HG03354 (cell line): ENCODE measurements at regions not wholly inside any gene's neighbourhood (a gene's known extent, or its start where the extent isn't known, plus 50 kb on each side); places are given as distances from the start of the nearest gene placed in this dataset.
"Not testable (repeated sequence)": the region's sequence is repeated elsewhere in the genome, so short reads cannot be mapped to it uniquely, and the experiment has no call there.

Experiments
- ATAC-seq: cut with Tn5 transposase; IDR thresholded peaks from one replicate; pipeline ENCODE4 v1.9.1; 2021; ENCODE audit warnings: mild to moderate bottlenecking; ENCODE audit not compliant: unreplicated experiment, poor library complexity, severe bottlenecking

DNA sequence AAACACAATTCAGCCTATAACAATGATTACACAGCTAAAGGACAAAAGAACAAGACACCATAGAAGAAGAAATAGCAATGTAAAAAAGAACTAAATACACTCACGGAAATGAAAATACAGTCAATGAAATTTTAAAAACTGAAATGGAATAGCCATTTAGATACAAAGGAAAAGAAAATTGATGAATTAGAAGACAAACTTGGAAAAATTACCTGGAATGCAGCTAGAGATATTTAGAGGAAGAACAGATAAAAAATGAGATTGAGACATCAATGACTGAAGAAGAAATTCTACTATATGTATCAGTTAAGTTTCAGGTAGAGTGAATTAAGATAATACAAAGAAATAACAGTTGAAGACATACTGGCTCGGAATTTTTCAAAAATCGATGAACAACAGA, 430.4 kb upstream of the NR5A2 start:
- ATAC-seq = no peak

- no peak for ATAC-seq
These were observed 419.1 kb upstream of the NR5A2 start for GRCh38 chr1:199608414-199608813.

DNA sequence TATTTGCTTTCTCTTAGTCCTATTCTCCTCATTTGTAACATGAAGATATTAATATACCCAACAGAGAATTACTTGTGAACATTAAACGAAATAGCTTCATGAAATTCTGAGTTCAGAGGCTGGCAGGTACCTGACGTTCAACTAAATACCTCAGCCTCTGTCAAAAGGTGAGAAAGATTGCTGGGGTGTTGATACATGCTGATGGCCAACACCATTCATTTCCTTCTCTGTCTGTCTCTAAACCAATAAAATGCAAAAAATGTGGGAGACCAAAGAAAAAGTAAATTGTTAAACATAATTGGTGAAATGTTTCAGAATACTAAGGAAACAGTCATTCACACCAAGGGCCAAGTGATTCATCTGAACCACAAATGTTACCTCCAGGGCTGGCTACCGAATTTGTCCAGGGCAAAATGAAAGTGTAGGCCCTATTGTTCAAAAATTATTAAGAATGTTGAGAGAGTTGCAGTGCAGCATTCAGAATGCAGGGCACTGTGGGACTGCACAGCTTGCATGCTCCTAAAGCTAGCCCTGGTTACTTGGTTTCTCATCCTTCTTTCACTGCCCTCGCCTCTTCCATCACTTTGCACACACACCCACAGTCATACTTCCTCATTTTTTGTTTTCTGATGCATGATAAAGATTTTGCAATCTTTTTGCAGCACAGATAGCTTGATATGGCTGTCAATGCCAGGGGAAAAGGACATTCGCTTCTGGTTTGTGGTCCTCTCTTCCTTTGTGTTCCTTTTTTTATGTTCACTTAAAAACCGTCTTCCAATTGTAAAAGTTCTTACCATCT, 414.3 kb upstream of the NR5A2 start:
- no peak for ATAC-seq

DNA sequence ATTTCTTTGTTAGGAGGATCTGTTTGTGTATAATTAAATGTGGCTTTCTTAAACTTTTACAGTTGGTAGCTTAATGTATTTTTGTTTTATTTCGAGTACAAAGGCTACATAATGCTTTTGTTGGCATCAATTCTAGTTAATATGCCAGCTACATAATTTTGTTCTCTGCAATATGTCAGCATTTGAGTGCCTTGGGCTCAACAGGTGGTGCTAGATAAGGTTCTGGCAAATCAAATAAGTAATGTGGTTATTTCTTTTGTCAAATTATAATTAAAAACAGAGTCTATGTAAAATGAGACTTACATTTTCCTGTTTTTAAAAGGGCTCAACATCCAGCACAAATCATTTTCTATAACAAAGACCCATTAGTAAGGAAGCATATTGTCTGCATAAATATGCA, 410.6 kb upstream of the NR5A2 start:
- no peak for ATAC-seq

GRCh38 chr1:199619223-199619622, 408.3 kb upstream of the NR5A2 start:
- ATAC-seq = no peak

GRCh38 chr1:199626228-199626627, 401.3 kb upstream of the NR5A2 start:
- ATAC-seq = not testable (repeated sequence)

- no peak for ATAC-seq
These were observed 397.9 kb upstream of the NR5A2 start for GRCh38 chr1:199629624-199630023.

GRCh38 chr1:199639453-199639852, 388.1 kb upstream of the NR5A2 start:
- ATAC-seq = no peak

GRCh38 chr1:199641531-199641930, 386.0 kb upstream of the NR5A2 start:
- no peak for ATAC-seq

DNA sequence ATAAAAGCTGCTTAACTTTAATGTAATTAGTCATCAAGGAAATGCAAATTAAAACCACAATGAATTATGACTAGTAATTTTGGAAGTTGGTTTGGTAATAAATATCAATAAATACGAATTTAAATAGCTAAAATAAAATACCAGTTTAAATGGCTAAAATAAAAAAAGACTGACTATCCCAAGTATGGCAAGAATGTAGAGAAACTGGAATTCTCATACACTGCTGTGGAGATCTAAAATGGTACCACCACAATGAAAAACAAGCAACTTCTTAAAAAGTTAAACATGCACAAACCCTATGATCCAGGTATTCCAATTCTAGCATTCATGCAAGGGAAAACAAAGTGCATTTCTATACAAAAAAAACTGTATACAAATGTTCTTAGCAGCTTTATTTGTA, 382.6 kb upstream of the NR5A2 start:
- ATAC-seq = no peak

GRCh38 chr1:199646761-199647160, 380.7 kb upstream of the NR5A2 start:
- no peak for ATAC-seq

DNA sequence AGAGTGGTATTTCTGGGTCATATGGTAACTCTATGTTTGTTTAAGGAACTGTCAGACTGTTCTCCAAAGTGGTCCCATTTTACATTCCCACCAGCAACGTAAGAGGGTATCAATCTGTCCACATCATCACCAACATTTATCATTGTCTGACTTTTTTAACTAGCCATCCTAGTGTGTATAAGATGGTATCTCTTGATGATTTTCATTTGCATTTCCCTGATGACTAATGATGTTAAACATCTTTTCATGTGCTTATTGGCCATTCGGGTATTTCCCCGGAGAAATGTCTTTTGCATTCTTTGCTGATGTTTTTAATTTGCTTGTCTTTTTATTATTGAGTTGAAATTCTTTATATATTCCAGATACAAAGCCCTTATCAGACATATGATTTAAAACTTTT, 370.1 kb upstream of the NR5A2 start:
- ATAC-seq = no peak

GRCh38 chr1:199660071-199660470, 367.4 kb upstream of the NR5A2 start:
- no peak for ATAC-seq

DNA sequence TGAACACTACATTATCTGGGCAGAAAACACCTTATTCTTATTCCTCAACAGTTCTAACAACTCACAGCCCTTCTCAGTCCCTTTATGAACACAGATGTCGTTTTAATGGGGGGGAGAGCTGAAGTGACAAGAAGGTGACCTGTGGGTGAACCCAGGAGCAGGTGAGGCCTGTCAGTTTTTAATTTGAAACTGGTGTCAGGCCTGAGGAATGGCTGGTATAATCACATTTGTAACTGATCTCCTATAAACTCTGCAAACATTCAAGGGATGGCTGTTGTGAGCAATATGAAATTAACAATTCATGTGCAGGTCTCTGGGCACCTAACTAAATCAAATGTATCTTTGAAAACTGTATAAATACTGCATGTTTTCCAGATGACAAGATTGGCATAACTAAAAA, 362.1 kb upstream of the NR5A2 start:
- ATAC-seq = no peak

DNA sequence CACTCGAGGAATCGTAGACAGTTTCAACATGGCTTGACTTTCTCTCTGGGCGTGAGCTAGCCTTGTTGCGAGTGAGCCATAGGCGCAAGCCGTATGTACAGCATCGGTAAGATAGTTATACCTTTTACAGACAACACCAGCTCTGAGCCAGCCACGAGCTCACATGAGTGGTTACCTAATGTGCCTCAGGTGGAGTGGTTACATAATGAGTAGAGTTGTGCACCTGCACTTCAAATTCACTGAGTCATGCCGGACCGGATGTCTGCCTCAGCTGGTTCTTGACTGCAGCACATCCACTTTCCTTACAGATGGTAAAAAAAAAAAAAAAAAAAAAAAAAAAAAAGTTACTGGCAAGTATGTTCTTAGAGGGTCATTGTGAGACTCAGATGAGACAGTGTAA, 360.4 kb upstream of the NR5A2 start:
- ATAC-seq = no peak

GRCh38 chr1:199669916-199670315, 357.6 kb upstream of the NR5A2 start:
- ATAC-seq = no peak

DNA sequence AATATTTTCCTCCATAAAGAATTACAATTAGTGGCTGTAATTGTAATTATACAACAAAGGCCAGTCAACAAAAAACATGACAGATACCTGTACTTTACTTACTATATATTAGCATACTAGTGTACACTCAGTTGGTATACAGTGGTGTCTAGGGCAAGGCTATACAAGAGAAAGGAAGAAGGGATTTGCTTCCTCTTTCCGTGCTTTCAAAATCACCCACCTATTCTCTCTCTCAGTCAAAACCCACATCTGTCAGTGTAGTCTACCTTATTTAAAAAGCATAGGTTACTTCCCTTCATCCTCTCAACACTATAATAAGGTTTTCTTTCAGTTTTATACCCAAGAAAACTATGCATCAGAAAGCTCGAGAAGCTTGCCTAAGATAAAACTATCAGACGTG, 355.8 kb upstream of the NR5A2 start:
- ATAC-seq = no peak

- no peak for ATAC-seq
These were observed 351.6 kb upstream of the NR5A2 start for GRCh38 chr1:199675937-199676336.

GRCh38 chr1:199678771-199679170, 348.7 kb upstream of the NR5A2 start:
- no peak for ATAC-seq

DNA sequence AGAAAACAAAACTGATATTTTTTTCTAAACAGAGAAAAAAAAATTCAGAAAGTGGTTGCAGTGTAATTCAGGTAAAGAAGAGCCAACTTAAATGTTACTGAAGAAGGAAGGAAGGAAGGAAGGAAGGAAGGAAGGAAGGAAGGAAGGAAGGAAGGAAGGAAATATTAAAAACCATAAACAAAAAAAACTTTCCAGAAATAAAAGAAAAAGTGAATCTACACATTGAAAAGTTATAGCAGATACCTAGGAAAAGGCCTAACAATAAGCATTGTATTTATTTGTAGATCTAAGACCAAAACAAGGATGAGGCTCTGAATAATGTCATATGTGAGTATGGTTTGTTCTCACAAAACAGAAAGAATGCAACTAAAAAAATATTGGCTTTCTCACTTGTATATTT, 345.4 kb upstream of the NR5A2 start:
- ATAC-seq = no peak

GRCh38 chr1:199684686-199685273, 342.7 kb upstream of the NR5A2 start:
- ATAC-seq = peak; percentile 95

- ATAC-seq = no peak
These were observed 342.1 kb upstream of the NR5A2 start for GRCh38 chr1:199685369-199685768.
